Endodermal cell (in vitro differentiated cells): ENCODE measurements at regions not wholly inside any gene's neighbourhood (a gene's known extent, or its start where the extent isn't known, plus 50 kb on each side); places are given as distances from the start of the nearest gene placed in this dataset.

Experiments
- DNase-seq: peaks from one replicate; pipeline ENCODE4 v3.0.0-alpha.2; 2017
- H3K27ac ChIP-seq: 2 replicates; pipeline ENCODE4 v1.5.1; 2013; ENCODE audit warnings: mild to moderate bottlenecking, low read depth, low read length, moderate library complexity
- H3K27me3 ChIP-seq: 2 replicates; pipeline ENCODE4 v1.6.1; 2013; ENCODE audit warnings: mild to moderate bottlenecking, low read length, moderate library complexity; ENCODE audit not compliant: insufficient read depth, control insufficient read depth, poor library complexity, severe bottlenecking
- H3K36me3 ChIP-seq: 2 replicates; pipeline ENCODE4 v1.7.0; 2013; ENCODE audit warnings: mild to moderate bottlenecking, low read length, moderate library complexity; ENCODE audit not compliant: control insufficient read depth, insufficient read depth
- H3K4me1 ChIP-seq: one replicate; pipeline ENCODE4 v1.7.0; 2013; ENCODE audit warnings: low read length; ENCODE audit not compliant: control insufficient read depth, insufficient read depth
- H3K4me3 ChIP-seq: 2 replicates; pipeline ENCODE4 v1.5.1; 2013; ENCODE audit warnings: mild to moderate bottlenecking, low read length, moderate library complexity
- H3K9ac ChIP-seq: 2 replicates; pipeline ENCODE4 v1.6.1; 2013; ENCODE audit warnings: mild to moderate bottlenecking, low read length, moderate library complexity; ENCODE audit not compliant: poor library complexity, severe bottlenecking; ENCODE audit errors: extremely low read depth
- H3K9me3 ChIP-seq: 2 replicates; pipeline ENCODE4 v1.6.1; 2013; ENCODE audit warnings: mild to moderate bottlenecking, low read length, moderate library complexity; ENCODE audit not compliant: control insufficient read depth
- H3K27ac Mint-ChIP-seq: 2 replicates; pipeline ENCODE4 v1.8.0; 2020; ENCODE audit warnings: mixed read lengths
- H3K27me3 Mint-ChIP-seq: 2 replicates; pipeline ENCODE4 v1.8.0; 2021; ENCODE audit warnings: mild to moderate bottlenecking, mixed read lengths; ENCODE audit not compliant: insufficient read depth
- H3K36me3 Mint-ChIP-seq: 2 replicates; pipeline ENCODE4 v1.8.0; 2020; ENCODE audit warnings: low read depth, mixed read lengths
- H3K4me1 Mint-ChIP-seq: 2 replicates; pipeline ENCODE4 v1.8.0; 2020; ENCODE audit warnings: mixed read lengths
- H3K4me3 Mint-ChIP-seq: 2 replicates; pipeline ENCODE4 v1.8.0; 2020; ENCODE audit warnings: mild to moderate bottlenecking, moderate library complexity, mixed read lengths
- H3K9me3 Mint-ChIP-seq: 2 replicates; pipeline ENCODE4 v1.8.0; 2020; ENCODE audit warnings: mild to moderate bottlenecking, mixed read lengths
- WGBS, 2 experiments: methylation state at CpG; one replicate each; pipeline versions ENCODE4 v1.1.5 to v1.1.7; 2013; ENCODE audit warnings: missing lambda C conversion rate in 2 of 2, mixed read lengths in 1 of 2; ENCODE audit not compliant: insufficient coverage in 1 of 2, insufficient read length in 1 of 2; 5-methylcytosine and 5-hydroxymethylcytosine counted together
- TF ChIP-seq, protein P1 (sequence below): fragments of 200-600 bp; sonication (generic); conservative IDR thresholded peaks from 2 replicates; pipeline ENCODE4 v1.5.0; 2021; ENCODE audit warnings: antibody characterized with exemption, mild to moderate bottlenecking

DNA sequence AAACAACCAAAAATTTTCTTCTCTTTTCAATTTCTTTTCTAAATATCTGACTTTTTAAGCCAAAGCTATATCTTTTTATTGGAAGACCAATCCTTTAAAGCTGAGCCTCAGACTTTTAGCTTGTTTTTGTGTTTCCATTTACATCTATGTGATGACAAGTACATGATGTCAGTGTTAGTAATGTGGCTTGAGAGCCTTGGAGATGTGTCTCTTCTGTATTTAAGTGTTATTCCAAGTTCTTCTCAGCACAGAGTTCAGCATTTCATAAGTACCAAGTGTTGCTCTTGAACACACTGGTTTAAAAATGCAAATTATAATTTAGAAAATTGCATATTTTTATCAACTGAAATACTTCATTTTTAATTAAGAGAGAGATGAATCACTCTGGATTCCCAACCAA lies 948.9 kb upstream of the FLRT2 start:
- no peaks in the 10 kb centered on the region for H3K36me3 Mint-ChIP-seq
- H3K27me3 Mint-ChIP-seq, result no peaks in the 10 kb centered on the region
- TF ChIP-seq, protein P1, sequence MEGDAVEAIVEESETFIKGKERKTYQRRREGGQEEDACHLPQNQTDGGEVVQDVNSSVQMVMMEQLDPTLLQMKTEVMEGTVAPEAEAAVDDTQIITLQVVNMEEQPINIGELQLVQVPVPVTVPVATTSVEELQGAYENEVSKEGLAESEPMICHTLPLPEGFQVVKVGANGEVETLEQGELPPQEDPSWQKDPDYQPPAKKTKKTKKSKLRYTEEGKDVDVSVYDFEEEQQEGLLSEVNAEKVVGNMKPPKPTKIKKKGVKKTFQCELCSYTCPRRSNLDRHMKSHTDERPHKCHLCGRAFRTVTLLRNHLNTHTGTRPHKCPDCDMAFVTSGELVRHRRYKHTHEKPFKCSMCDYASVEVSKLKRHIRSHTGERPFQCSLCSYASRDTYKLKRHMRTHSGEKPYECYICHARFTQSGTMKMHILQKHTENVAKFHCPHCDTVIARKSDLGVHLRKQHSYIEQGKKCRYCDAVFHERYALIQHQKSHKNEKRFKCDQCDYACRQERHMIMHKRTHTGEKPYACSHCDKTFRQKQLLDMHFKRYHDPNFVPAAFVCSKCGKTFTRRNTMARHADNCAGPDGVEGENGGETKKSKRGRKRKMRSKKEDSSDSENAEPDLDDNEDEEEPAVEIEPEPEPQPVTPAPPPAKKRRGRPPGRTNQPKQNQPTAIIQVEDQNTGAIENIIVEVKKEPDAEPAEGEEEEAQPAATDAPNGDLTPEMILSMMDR, result no peak
- H3K36me3 ChIP-seq, result no peaks in the 10 kb centered on the region
- no peak overlapping the region for H3K4me3 ChIP-seq
- no peak overlapping the region for H3K27ac Mint-ChIP-seq
- no peaks in the 10 kb centered on the region for H3K27me3 ChIP-seq
- H3K4me1 ChIP-seq, result no peaks in the 10 kb centered on the region
- H3K27ac ChIP-seq, result no peak overlapping the region
- H3K4me1 Mint-ChIP-seq, result peaks cover 1% of the 10 kb centered on the region
- no peak overlapping the region for H3K4me3 Mint-ChIP-seq
- DNase-seq, result no peak
- peaks cover 5% of the 10 kb centered on the region for H3K9me3 Mint-ChIP-seq
- H3K9me3 ChIP-seq, result peaks cover 3% of the 10 kb centered on the region
- H3K9ac ChIP-seq, result no peak overlapping the region

DNA sequence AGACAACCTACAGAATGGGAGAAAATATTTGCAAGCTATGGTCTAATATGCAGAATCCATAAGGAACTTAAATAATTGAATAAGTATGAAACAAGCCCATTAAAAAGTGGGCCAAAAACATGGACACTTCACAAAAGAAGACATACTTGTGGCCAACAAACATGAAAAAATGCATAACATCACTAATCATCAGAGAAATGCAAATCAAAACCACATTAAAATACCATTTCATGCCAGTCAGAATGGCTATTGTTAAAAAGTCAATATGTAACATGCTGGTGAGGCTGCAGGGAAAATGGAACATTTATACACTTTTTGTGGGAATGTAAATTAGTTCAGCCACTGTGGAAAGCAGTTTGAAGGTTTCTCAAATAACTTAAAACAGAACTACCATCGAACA lies 945.4 kb upstream of the FLRT2 start:
- no peaks in the 10 kb centered on the region for H3K36me3 ChIP-seq
- WGBS, 2 experiments, result 60 to 100% methylated on average over 1 of the region's 1 CpG
- Mint-ChIP-seq H3K27ac (no peak overlapping the region), H3K27me3 (no peaks in the 10 kb centered on the region), H3K4me3 (no peak overlapping the region), H3K9me3 (peaks cover 7% of the 10 kb centered on the region), H3K36me3 (no peaks in the 10 kb centered on the region), H3K4me1 (peaks cover 1% of the 10 kb centered on the region)
- no peaks in the 10 kb centered on the region for H3K27me3 ChIP-seq
- TF ChIP-seq, protein P1, result no peak
- peaks cover 7% of the 10 kb centered on the region for H3K9me3 ChIP-seq
- H3K9ac ChIP-seq, result no peak overlapping the region
- no peaks in the 10 kb centered on the region for H3K4me1 ChIP-seq
- no peak for DNase-seq
- no peak overlapping the region for H3K4me3 ChIP-seq
- H3K27ac ChIP-seq, result no peak overlapping the region

DNA sequence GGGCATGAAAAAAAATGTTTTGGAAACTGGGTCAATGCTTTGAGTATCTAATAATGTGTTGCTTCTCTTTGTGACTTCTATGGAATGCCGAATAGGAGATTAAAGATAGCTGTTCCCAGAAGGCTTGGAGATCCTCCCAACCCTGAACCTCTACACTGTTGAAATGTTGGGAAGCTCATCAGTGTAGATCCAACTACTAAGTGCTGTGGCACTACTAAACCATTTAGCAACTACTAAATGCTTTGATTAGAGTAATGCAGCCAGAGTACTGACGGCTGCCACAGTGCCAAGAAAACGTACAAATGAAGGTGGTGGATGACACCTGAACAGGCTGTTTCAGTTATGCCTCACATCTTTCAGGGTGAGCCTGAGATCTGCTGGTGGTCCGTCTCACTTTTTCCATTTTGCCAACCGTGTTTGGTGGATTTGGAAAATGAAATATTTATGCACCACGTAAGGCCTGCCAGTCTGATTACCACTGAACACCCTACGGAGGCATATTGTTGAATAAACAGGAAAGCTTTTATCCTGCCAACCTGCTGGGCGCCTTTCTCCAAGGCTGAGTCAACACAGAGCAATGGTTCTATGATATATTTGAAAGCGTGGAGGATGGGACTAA lies 938.0 kb upstream of the FLRT2 start:
- Histone ChIP-seq H3K9me3 (no peaks in the 10 kb centered on the region), H3K27ac (no peak overlapping the region), H3K27me3 (no peaks in the 10 kb centered on the region), H3K4me1 (no peaks in the 10 kb centered on the region), H3K9ac (no peak overlapping the region), H3K4me3 (no peak overlapping the region), H3K36me3 (no peaks in the 10 kb centered on the region)
- H3K27me3 Mint-ChIP-seq, result no peaks in the 10 kb centered on the region
- no peaks in the 10 kb centered on the region for H3K36me3 Mint-ChIP-seq
- no peaks in the 10 kb centered on the region for H3K9me3 Mint-ChIP-seq
- DNase-seq, result no peak
- WGBS, 2 experiments, result 91 to 94% methylated on average over 4 to 9 of the region's 9 CpGs
- no peak overlapping the region for H3K27ac Mint-ChIP-seq
- peaks cover 5% of the 10 kb centered on the region for H3K4me1 Mint-ChIP-seq
- TF ChIP-seq, protein P1, result no peak
- H3K4me3 Mint-ChIP-seq, result no peak overlapping the region
